A673 (cell line): ENCODE measurements at regions not wholly inside any gene's neighbourhood (a gene's known extent, or its start where the extent isn't known, plus 50 kb on each side); places are given as distances from the start of the nearest gene placed in this dataset.

ENCODE experiments used
- CTCF ChIP-seq: fragments of 300-800, 200-600 bp; sonication (generic); conservative IDR thresholded peaks from 2 replicates; pipeline ENCODE4 v1.5.1; 2017; ENCODE audit warnings: low read depth, mild to moderate bottlenecking, antibody characterized with exemption, low read length, moderate library complexity, mixed read lengths
- EZH2 ChIP-seq: fragments of 200-600 bp; sonication (generic); IDR thresholded peaks from 2 replicates; pipeline ENCODE4 v1.6.1; 2017; ENCODE audit warnings: borderline replicate concordance, low read depth, mild to moderate bottlenecking, mixed read lengths, antibody characterized with exemption, low read length; ENCODE audit not compliant: poor library complexity, severe bottlenecking

DNA sequence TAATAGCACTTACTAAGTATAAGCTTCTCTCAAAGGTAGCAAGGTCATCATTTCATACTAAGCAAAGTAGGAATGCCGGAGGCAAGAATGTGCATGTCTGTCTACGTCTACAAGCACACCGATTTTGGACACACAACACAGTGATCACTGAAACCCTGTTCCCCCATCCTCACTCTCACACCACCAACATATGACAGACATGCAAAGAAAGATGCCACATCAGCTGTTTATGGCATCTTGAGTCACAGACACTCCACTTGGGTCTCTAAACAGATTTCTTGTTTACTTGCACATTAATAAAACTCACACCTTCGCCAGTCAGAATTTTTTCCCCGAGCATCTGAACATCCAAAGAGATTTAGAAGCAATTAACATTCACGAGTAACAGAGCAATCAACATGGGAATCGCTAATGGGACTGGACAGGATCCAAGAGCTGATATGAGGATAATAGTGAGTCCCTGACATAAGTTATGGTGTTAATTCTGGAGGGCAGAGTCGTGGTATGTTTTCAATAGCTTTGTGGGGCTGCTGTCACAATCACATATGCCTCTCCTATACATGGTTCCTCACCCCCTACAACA, 324.1 kb downstream of the DHX15 start:
- no peak for TF ChIP-seq EZH2
- TF ChIP-seq CTCF: no peak
